ENCODE measurements at regions not wholly inside any gene's neighbourhood (a gene's known extent, or its start where the extent isn't known, plus 50 kb on each side); places are given as distances from the start of the nearest gene placed in this dataset.

- no peak for TF ChIP-seq CTCF (IDR thresholded peaks at IDR 0.05; ENCODE audit: extremely low read depth, insufficient read depth, missing control alignments)
- in situ Hi-C loops (cut with MboI; ENCODE audit: low pct_unique_long_range_greater_than_20kb, low sequenced_read_pairs, unreplicated experiment): no loop called here
- DNase-seq (ENCODE audit: low spot score): no peak
Measured at GRCh38 chr7:132681951-132682350, 105.7 kb upstream of the PLXNA4 start.

- DNase-seq (ENCODE audit: low spot score): no peak
- in situ Hi-C loops (cut with MboI; ENCODE audit: low pct_unique_long_range_greater_than_20kb, low sequenced_read_pairs, unreplicated experiment): no loop called here
- TF ChIP-seq CTCF (IDR thresholded peaks at IDR 0.05; ENCODE audit: extremely low read depth, insufficient read depth, missing control alignments): no peak
Measured at GRCh38 chr7:132680590-132680989, 104.3 kb upstream of the PLXNA4 start.

GRCh38 chr7:132678656-132679055 is 102.4 kb upstream of the PLXNA4 start:
- DNase-seq (ENCODE audit: low spot score): no peak
- in situ Hi-C loops (cut with MboI; ENCODE audit: low pct_unique_long_range_greater_than_20kb, low sequenced_read_pairs, unreplicated experiment): no loop called here
- no peak for TF ChIP-seq CTCF (IDR thresholded peaks at IDR 0.05; ENCODE audit: extremely low read depth, insufficient read depth, missing control alignments)

GRCh38 chr7:132677918-132678317 is 101.6 kb upstream of the PLXNA4 start:
- DNase-seq (ENCODE audit: low spot score): no peak
- in situ Hi-C loops (cut with MboI; ENCODE audit: low pct_unique_long_range_greater_than_20kb, low sequenced_read_pairs, unreplicated experiment): no loop called here
- no peak for TF ChIP-seq CTCF (IDR thresholded peaks at IDR 0.05; ENCODE audit: extremely low read depth, insufficient read depth, missing control alignments)

- in situ Hi-C loops (cut with MboI; ENCODE audit: low pct_unique_long_range_greater_than_20kb, low sequenced_read_pairs, unreplicated experiment): no loop called here
- no peak for TF ChIP-seq CTCF (IDR thresholded peaks at IDR 0.05; ENCODE audit: extremely low read depth, insufficient read depth, missing control alignments)
- DNase-seq (ENCODE audit: low spot score): no peak
Measured at GRCh38 chr7:132672200-132672990, 96.1 kb upstream of the PLXNA4 start.

GRCh38 chr7:132666774-132667172 is 90.5 kb upstream of the PLXNA4 start:
- no peak for DNase-seq (ENCODE audit: low spot score)
- in situ Hi-C loops (cut with MboI; ENCODE audit: low pct_unique_long_range_greater_than_20kb, low sequenced_read_pairs, unreplicated experiment): no loop called here
- TF ChIP-seq CTCF (IDR thresholded peaks at IDR 0.05; ENCODE audit: extremely low read depth, insufficient read depth, missing control alignments): no peak
